A673 (cell line): ENCODE measurements at regions not wholly inside any gene's neighbourhood (a gene's known extent, or its start where the extent isn't known, plus 50 kb on each side); places are given as distances from the start of the nearest gene placed in this dataset.

Source experiments
- CTCF ChIP-seq: fragments of 300-800, 200-600 bp; sonication (generic); conservative IDR thresholded peaks from 2 replicates; pipeline ENCODE4 v1.5.1; 2017; ENCODE audit warnings: low read depth, mild to moderate bottlenecking, antibody characterized with exemption, low read length, moderate library complexity, mixed read lengths
- EZH2 ChIP-seq: fragments of 200-600 bp; sonication (generic); IDR thresholded peaks from 2 replicates; pipeline ENCODE4 v1.6.1; 2017; ENCODE audit warnings: borderline replicate concordance, low read depth, mild to moderate bottlenecking, mixed read lengths, antibody characterized with exemption, low read length; ENCODE audit not compliant: poor library complexity, severe bottlenecking

- TF ChIP-seq CTCF, result no peak
- no peak for TF ChIP-seq EZH2
Measured at GRCh38 chr17:69788957-69789356, 286.1 kb upstream of the KCNJ16 start.
